ENCODE measurements at regions not wholly inside any gene's neighbourhood (a gene's known extent, or its start where the extent isn't known, plus 50 kb on each side); places are given as distances from the start of the nearest gene placed in this dataset.

DNA sequence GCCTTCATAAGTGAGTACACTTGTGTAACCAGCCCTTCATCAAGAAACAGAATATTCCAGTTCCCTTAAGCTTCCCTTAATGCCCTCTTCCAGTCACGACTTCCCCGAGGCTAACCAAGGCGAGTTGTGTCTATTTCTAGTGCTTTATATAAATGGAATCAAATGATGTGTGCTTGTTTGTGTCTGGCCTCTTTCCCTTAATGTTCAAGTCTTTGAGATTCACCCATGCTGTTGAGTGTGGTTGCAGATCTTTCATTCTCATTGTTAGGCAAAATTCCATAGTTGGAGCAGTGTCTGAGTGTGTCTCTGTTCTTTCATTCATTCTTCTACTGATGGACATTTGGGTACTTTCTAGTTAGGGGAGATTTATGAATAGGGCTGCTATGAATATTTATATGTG lies 135.0 kb downstream of the CEBPB start:
- no peak for DNase-seq (ENCODE audit: low read depth)
- TF ChIP-seq, protein P1, sequence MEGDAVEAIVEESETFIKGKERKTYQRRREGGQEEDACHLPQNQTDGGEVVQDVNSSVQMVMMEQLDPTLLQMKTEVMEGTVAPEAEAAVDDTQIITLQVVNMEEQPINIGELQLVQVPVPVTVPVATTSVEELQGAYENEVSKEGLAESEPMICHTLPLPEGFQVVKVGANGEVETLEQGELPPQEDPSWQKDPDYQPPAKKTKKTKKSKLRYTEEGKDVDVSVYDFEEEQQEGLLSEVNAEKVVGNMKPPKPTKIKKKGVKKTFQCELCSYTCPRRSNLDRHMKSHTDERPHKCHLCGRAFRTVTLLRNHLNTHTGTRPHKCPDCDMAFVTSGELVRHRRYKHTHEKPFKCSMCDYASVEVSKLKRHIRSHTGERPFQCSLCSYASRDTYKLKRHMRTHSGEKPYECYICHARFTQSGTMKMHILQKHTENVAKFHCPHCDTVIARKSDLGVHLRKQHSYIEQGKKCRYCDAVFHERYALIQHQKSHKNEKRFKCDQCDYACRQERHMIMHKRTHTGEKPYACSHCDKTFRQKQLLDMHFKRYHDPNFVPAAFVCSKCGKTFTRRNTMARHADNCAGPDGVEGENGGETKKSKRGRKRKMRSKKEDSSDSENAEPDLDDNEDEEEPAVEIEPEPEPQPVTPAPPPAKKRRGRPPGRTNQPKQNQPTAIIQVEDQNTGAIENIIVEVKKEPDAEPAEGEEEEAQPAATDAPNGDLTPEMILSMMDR (conservative IDR thresholded peaks at IDR 0.05; ENCODE audit: low read depth, low read length) = no peak
- no peak overlapping the region for H3K4me3 ChIP-seq (ENCODE audit: low read depth, low read length)

DNA sequence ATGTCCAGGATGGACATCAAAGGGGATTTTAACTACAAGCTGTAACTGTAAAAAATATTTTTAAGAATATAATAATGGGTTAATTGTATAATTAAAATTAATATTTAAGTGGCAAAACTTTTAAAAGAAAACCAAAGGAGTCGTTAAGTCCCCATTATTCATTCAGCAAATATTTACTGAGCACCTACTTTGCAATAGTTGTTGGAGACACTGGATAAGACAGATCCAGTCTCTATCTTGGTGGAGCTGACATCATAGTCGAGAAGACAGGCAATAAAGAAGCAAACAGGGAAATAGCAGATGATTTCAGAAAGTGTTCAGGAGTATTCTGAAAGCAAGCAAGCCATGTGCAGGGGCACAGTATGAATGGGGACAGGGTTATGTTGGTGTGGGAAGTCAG lies 137.0 kb downstream of the CEBPB start:
- H3K4me3 ChIP-seq (ENCODE audit: low read depth, low read length) = no peak overlapping the region
- TF ChIP-seq, protein P1 (conservative IDR thresholded peaks at IDR 0.05; ENCODE audit: low read depth, low read length) = no peak
- no peak for DNase-seq (ENCODE audit: low read depth)

DNA sequence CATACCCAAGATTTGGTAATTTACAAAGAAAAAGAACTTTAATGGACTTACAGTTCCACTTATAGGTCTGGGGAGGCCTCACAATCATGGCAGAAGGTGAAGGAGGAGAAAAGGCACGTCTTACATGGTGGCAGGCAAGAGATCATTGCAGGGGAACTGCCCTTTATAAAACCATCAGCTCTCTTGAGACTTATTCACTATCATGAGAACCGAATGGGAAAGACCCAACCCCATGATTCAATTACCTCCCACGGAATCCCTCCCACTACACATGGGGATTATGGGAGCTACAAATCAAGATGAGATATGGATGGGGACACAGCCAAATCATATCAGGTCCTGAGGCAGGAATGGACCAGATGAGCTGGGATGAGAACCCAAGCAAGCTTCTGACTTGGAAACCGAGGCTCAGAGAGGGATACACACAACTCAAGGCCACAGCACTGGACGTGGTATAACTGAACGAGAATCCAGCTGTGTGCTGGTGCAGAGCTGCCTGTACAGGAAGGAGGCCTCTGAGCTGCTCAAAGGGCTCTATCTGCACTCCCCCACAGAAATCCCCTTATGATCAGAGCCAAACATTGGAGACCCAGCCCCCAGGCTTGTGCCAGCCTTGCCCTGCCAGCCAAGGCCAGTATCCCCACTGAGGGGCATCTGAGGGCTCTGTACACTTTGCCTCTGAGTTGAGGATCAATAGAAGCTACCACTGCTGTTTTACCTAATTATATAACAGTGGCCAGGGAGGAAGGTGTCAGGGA lies 137.8 kb downstream of the CEBPB start:
- DNase-seq (ENCODE audit: low read depth) = no peak
- H3K4me3 ChIP-seq (ENCODE audit: low read depth, low read length) = no peak overlapping the region
- TF ChIP-seq, protein P1 (conservative IDR thresholded peaks at IDR 0.05; ENCODE audit: low read depth, low read length) = no peak

DNA sequence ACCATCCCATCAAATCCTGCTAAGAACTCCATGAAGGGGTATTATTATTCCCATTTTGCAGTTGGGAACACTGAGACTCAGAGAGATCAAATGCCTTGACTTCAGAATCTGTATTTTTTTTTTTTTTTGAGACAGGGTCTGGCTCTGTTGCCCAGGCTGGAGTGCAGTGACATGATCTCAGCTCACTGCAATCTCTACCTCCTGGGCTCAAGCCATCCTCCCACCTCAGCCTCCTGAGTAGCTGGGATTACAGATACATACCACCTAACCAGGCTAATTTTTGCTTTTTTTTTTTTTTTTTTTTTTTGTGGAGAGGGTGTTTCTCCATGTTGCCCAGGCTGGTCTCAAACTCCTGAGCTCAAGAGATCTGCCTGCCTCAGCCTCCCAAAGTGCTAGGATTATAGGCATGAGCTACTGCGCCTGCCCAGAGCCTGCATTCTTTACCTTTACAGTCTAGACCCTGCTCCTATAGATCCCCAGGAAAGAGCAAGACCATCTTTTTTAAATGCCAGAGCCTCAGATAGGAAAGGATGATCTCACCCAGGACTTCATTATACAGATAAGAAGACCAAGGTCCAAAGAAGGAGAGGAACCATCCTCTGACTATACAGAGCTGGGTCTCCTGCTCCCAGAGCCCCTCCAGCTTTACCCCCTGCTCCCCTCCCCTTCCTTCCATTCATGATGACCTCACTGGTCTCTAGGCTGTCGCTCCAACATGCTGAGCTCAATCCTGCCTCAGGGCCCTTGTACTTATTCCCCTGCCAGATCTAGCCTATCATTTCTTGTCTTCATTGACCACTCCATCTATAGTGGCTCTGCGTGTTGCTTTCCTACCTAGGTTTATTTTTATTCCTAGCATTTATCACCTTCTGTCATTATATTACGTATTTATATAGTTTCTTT lies 138.6 kb downstream of the CEBPB start:
- no peak overlapping the region for H3K4me3 ChIP-seq (ENCODE audit: low read depth, low read length)
- TF ChIP-seq, protein P1 (conservative IDR thresholded peaks at IDR 0.05; ENCODE audit: low read depth, low read length) = no peak
- no peak for DNase-seq (ENCODE audit: low read depth)

DNA sequence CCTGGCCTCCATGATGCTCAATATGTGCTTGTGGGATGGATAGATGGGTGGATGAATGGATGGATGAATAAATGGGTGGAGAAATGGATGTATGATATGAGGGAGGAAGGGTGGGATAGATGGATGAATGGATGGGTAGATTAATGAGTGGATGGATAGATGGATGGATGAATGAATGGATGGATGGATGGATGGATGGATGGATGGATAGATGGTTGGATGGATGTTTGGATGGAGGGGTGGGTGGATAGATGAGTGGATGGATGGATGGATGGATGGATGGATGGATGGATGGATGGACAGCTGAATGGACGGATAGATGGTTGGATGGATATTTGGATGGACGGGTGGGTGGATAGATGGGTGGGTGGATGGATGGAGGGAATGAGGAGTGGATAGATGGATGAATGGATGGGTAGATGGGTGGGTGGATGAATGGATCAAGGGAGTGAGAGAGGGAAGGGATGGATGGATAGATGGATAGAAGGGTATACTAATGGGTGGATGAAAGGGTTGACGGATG lies 139.4 kb downstream of the CEBPB start:
- TF ChIP-seq, protein P1 (conservative IDR thresholded peaks at IDR 0.05; ENCODE audit: low read depth, low read length) = no peak
- H3K4me3 ChIP-seq (ENCODE audit: low read depth, low read length) = no peak overlapping the region
- no peak for DNase-seq (ENCODE audit: low read depth)

DNA sequence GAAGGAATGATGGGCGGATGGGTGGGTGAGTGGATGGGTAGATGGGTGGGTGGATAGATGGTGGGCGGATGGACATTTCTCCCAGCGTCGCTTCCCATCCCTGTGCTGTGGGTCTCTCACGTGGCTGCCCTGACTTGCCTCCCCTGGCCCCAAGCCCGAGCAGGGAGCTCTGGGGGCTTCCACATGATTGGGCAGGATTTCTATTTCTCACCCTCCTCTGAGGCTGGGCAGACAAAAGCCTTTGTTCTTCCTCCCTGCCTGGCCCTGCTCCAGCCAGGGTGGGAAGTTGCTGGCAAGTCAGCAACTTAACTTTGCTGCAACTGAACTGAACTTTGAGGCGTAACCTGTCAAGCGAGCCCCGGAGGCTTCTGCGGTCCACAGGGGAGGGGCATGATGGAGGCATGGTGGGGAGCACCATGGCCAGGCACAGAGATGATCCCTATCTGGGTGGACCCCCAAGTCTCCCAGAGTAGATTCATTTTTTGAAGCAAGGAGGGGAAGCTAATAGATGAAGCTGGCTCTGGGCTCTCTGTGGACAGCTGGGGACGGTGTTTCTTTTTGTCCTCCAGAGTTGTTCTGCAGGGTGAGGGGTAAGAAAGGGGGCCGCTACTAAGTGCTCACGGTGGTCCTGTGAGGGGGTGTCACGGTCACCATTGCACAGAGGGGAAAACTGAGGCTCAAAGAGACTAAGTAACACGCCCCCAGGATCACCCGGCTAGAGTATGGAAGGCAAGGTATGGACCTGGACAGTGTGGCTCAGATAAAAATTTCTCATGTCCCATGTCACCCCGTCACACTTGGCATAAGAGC lies 140.1 kb downstream of the CEBPB start:
- DNase-seq (ENCODE audit: low read depth) = no peak
- no peak overlapping the region for H3K4me3 ChIP-seq (ENCODE audit: low read depth, low read length)
- TF ChIP-seq, protein P1 (conservative IDR thresholded peaks at IDR 0.05; ENCODE audit: low read depth, low read length) = no peak

Measured in choroid plexus epithelial cell (primary cell).